Endothelial cell of umbilical vein (primary cell): ENCODE measurements at regions not wholly inside any gene's neighbourhood (a gene's known extent, or its start where the extent isn't known, plus 50 kb on each side); places are given as distances from the start of the nearest gene placed in this dataset.

Source experiments
- BruUV-seq: library from RNA; stranded (reverse); fragments of 400-500 nt; replicated peaks from 2 replicates; lab custom pipeline; 2021; lab: Mats Ljungman, UMichigan
- CTCF ChIA-PET: fragments of 300-600, 350-600 bp; sonication (Branson Sonifier 250); formaldehyde crosslinking; loops from one replicate; lab custom pipeline; 2021; ENCODE audit warnings: antibody characterized with exemption, inconsistent platforms; lab: Charles Lee
- POLR2A ChIA-PET: fragments of 300-600, 350-600 bp; sonication (Branson Sonifier 250); formaldehyde crosslinking; loops from one replicate; lab custom pipeline; 2021; ENCODE audit warnings: antibody characterized with exemption, inconsistent platforms; lab: Charles Lee
- DNase-seq: peaks from one replicate; pipeline ENCODE4 v3.0.0-alpha.2; 2011; ENCODE audit warnings: low read depth, low spot score
- FAIRE-seq: peaks from 2 replicates; lab custom pipeline; 2011; peaks lifted over from hg19 to GRCh38; lab: Jason Lieb, UNC
- H2AFZ ChIP-seq: 2 replicates; pipeline ENCODE4 v1.6.0; 2012; ENCODE audit warnings: low read depth, low read length, control low read depth, inconsistent platforms
- H3K27ac ChIP-seq: 2 replicates; pipeline ENCODE4 v1.5.1; 2011; ENCODE audit warnings: low read depth, mild to moderate bottlenecking, control low read depth, low read length, moderate library complexity; ENCODE audit not compliant: insufficient read depth
- H3K27me3 ChIP-seq, 2 experiments: 2 replicates each; pipeline versions ENCODE4 v1.6.0 to v1.6.1; 2011; ENCODE audit warnings: low read length in 2 of 2, mixed read lengths in 1 of 2; ENCODE audit not compliant: control insufficient read depth in 2 of 2, insufficient read depth in 2 of 2
- H3K36me3 ChIP-seq, 2 experiments: 2 replicates in 1 of 2; 3 replicates in 1 of 2; pipeline ENCODE4 v1.5.1; 2011; ENCODE audit warnings: low read length in 2 of 2, mild to moderate bottlenecking in 1 of 2, moderate library complexity in 1 of 2; ENCODE audit not compliant: control insufficient read depth in 2 of 2, insufficient read depth in 2 of 2; ENCODE audit errors: extremely low read depth in 1 of 2
- H3K4me1 ChIP-seq: 3 replicates; pipeline ENCODE4 v1.5.1; 2011; ENCODE audit warnings: mild to moderate bottlenecking, low read length; ENCODE audit not compliant: control insufficient read depth, insufficient read depth; ENCODE audit errors: extremely low read depth
- H3K4me2 ChIP-seq: 2 replicates; pipeline ENCODE4 v1.6.1; 2011; ENCODE audit warnings: low read length, control low read depth, mixed read lengths; ENCODE audit not compliant: insufficient read depth
- H3K4me3 ChIP-seq, 3 experiments: fragments of 200-600 bp in 1 of 3; sonication (generic), shearing (Covaris generic) in 1 of 3; replicated peaks in 1 of 3; 2 replicates each; pipeline ENCODE4 v1.5.1; 2011 to 2016; ENCODE audit warnings: control low read depth in 3 of 3, low read length in 3 of 3, mild to moderate bottlenecking in 2 of 3, inconsistent platforms in 1 of 3, low read depth in 1 of 3, moderate library complexity in 1 of 3; ENCODE audit not compliant: insufficient read depth in 1 of 3
- H3K79me2 ChIP-seq: 2 replicates; pipeline ENCODE4 v1.6.0; 2012; ENCODE audit warnings: low read length, inconsistent platforms; ENCODE audit not compliant: control insufficient read depth, insufficient read depth
- H3K9ac ChIP-seq: replicated peaks from 2 replicates; pipeline ENCODE3; 2011; ENCODE audit warnings: low read length, control low read depth; ENCODE audit not compliant: insufficient read depth; ENCODE audit errors: extremely low read depth
- H3K9me1 ChIP-seq: replicated peaks from 3 replicates; pipeline ENCODE4 v1.6.0; 2011; ENCODE audit warnings: mild to moderate bottlenecking, low read length; ENCODE audit not compliant: control insufficient read depth, insufficient read depth; ENCODE audit errors: extremely low read depth
- H3K9me3 ChIP-seq: replicated peaks from 2 replicates; pipeline ENCODE4 v1.5.1; 2012; ENCODE audit warnings: low read length, inconsistent platforms; ENCODE audit not compliant: control insufficient read depth, insufficient read depth
- H4K20me1 ChIP-seq: replicated peaks from 2 replicates; pipeline ENCODE3; 2011; ENCODE audit warnings: mild to moderate bottlenecking, low read length; ENCODE audit not compliant: control insufficient read depth, insufficient read depth; ENCODE audit errors: extremely low read depth
- EZH2 ChIP-seq: IDR thresholded peaks from 2 replicates; pipeline ENCODE4 v1.6.1; 2012; ENCODE audit warnings: borderline replicate concordance, low read depth, mild to moderate bottlenecking, moderate library complexity, low read length, inconsistent platforms; ENCODE audit not compliant: severe bottlenecking
- FOS ChIP-seq: IDR thresholded peaks from 2 replicates; pipeline ENCODE4 v1.6.1; 2011; ENCODE audit warnings: mild to moderate bottlenecking, low read length, moderate library complexity, borderline replicate concordance; ENCODE audit not compliant: insufficient read depth
- GATA2 ChIP-seq: IDR thresholded peaks from 2 replicates; pipeline ENCODE4 v1.7.0; 2011; ENCODE audit warnings: low read depth, mild to moderate bottlenecking, moderate library complexity, mixed read lengths, low read length; ENCODE audit not compliant: insufficient read length, insufficient read depth
- JUN ChIP-seq: IDR thresholded peaks from 2 replicates; pipeline ENCODE4 v1.6.1; 2011; ENCODE audit warnings: borderline replicate concordance, low read depth; ENCODE audit not compliant: insufficient read length, insufficient read depth
- MYC ChIP-seq: IDR thresholded peaks from one replicate; pipeline ENCODE4 v1.6.1; 2011; ENCODE audit warnings: mild to moderate bottlenecking, low read depth, low read length
- POLR2A ChIP-seq: IDR thresholded peaks from 2 replicates; pipeline ENCODE4 v1.6.1; 2012; ENCODE audit warnings: low read depth, mild to moderate bottlenecking, control low read depth, low read length
- POLR2AphosphoS5 ChIP-seq: IDR thresholded peaks from 2 replicates; pipeline ENCODE4 v1.6.1; 2012; ENCODE audit warnings: low read depth, mild to moderate bottlenecking, control low read depth, low read length, moderate library complexity; ENCODE audit not compliant: insufficient read depth
- dilution Hi-C: fragments of 300-500 bp; cut with MboI; formaldehyde crosslinking; loops from one replicate; pipeline ENCODE4 v1.15.0; 2019; ENCODE audit warnings: low sequenced_read_pairs; ENCODE audit not compliant: extremely low pct_ligation_motif_present
- intact Hi-C: fragments of 100-400 bp; cut with micrococcal nuclease; formaldehyde crosslinking; loops from one replicate; pipeline ENCODE4 v1.10.0; 2022
- TF ChIP-seq, protein P1 (sequence below): IDR thresholded peaks from 2 replicates; pipeline ENCODE4 v1.6.1; 2011; ENCODE audit not compliant: insufficient read depth, insufficient read length
- TF ChIP-seq, protein P2 (sequence below), 2 donors: IDR thresholded peaks; 1 replicate in 1 of 2; 2 replicates in 1 of 2; pipeline ENCODE4 v1.5.1; 2011; ENCODE audit warnings: low read length in 2 of 2, mild to moderate bottlenecking in 2 of 2, moderate library complexity in 2 of 2, control low read depth in 1 of 2, inconsistent platforms in 1 of 2, low read depth in 1 of 2; ENCODE audit not compliant: insufficient read depth in 1 of 2; ENCODE audit errors: extremely low read depth in 1 of 2

DNA sequence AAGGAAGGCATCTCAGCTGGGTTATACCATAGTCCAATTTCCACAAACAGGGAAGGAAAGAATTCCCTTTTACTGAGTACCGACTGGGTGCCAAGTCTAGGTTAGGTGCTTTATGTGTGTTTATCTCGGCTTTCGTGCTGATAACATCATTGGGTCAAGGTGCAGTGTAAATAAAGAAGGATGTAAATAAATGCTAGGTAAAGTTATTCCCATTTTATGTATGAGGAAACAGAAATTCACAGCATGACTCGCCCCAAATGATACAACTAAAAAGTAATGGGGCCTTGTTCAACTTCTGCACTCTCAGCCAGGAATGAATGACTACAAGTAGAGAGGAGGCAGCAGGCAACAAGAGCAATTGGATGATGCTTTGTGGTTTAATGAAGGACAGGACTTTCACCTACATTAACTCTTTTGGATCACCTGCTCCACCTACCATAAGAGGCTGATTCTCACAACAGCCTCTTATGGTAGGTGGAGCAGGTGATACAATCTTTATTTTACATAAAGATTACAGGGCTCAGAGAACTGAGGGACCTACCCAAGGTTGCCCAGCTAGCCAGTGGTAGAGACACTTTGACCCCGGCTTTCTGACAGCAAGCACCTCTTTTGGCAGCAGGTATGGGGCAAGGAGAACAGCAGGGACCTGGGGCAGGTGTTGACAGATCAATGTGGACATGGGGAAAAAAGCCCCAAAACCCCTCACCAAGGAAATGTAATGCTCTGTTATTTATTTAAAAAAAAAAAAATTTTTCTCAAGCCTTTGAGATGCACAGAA is 213.4 kb upstream of the NUDT4 start:
- TF ChIP-seq EZH2 (no peak), MYC (no peak), FOS (no peak)
- TF ChIP-seq, protein P1, sequence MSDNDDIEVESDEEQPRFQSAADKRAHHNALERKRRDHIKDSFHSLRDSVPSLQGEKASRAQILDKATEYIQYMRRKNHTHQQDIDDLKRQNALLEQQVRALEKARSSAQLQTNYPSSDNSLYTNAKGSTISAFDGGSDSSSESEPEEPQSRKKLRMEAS: no peak
- H3K9ac ChIP-seq: no peak overlapping the region
- BruUV-seq: no TSS peak

DNA sequence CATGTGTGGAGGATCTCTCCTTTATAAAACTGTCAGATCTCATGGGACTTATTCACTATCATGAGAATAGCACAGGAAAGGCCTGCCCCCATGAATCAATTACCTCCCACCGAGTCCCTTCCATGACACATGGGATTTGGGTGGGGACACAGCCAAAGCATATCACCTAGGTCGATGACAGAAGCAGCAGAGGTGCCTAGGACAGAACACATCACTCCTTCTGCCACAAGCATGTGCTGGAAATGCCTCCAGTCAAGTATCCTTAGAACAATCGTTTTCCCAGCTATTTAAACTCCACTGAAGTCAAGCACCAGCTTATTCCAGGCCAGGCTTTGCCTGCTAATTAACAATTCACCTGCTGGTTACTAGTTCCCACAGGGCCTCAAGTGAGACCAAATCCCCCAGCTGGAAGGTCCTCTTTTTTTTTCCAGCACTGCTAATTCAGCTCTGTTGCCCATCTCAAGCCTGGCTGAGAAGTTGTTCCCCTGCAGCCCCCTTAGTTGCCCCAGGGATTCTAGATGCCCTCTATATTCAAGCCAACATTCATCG is 212.3 kb upstream of the NUDT4 start:
- intact Hi-C loops: no loop called here
- Histone ChIP-seq H3K36me3 (no peaks in the 10 kb centered on the region), H3K9ac (no peak overlapping the region), H3K79me2 (no peaks in the 10 kb centered on the region), H3K9me1 (no peaks in the 10 kb centered on the region), H3K4me1 (no peaks in the 10 kb centered on the region), H2AFZ (no peak overlapping the region), H3K4me2 (no peak overlapping the region), H4K20me1 (no peaks in the 10 kb centered on the region), H3K4me3 (no peak overlapping the region), H3K9me3 (no peaks in the 10 kb centered on the region), H3K27ac (no peak overlapping the region), H3K27me3 (no peaks in the 10 kb centered on the region)
- dilution Hi-C loops: no loop called here
- BruUV-seq: no TSS peak
- no peak for TF ChIP-seq GATA2
- TF ChIP-seq EZH2: no peak
- no peak for TF ChIP-seq JUN
- TF ChIP-seq FOS: no peak
- no peak for TF ChIP-seq POLR2A
- TF ChIP-seq, protein P1: no peak
- TF ChIP-seq, protein P2, sequence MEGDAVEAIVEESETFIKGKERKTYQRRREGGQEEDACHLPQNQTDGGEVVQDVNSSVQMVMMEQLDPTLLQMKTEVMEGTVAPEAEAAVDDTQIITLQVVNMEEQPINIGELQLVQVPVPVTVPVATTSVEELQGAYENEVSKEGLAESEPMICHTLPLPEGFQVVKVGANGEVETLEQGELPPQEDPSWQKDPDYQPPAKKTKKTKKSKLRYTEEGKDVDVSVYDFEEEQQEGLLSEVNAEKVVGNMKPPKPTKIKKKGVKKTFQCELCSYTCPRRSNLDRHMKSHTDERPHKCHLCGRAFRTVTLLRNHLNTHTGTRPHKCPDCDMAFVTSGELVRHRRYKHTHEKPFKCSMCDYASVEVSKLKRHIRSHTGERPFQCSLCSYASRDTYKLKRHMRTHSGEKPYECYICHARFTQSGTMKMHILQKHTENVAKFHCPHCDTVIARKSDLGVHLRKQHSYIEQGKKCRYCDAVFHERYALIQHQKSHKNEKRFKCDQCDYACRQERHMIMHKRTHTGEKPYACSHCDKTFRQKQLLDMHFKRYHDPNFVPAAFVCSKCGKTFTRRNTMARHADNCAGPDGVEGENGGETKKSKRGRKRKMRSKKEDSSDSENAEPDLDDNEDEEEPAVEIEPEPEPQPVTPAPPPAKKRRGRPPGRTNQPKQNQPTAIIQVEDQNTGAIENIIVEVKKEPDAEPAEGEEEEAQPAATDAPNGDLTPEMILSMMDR (IDR thresholded peaks at IDR 0.05; ENCODE audit: extremely low read depth in 1 of 2, insufficient read depth in 1 of 2, low read depth in 1 of 2, low read length in 2 of 2): no peak
- TF ChIP-seq MYC: no peak
- no peak for TF ChIP-seq POLR2AphosphoS5
- FAIRE-seq (no peak), DNase-seq (no peak)
- ChIA-PET POLR2A (no interaction called here), CTCF (no interaction called here)

More for the DNA sequence above, 213.4 kb upstream of the NUDT4 start:
- H3K27ac ChIP-seq: no peak overlapping the region
- no peaks in the 10 kb centered on the region for H3K79me2 ChIP-seq
- H3K27me3 ChIP-seq: no peaks in the 10 kb centered on the region
- H3K4me1 ChIP-seq: no peaks in the 10 kb centered on the region
- no peaks in the 10 kb centered on the region for H4K20me1 ChIP-seq
- H2AFZ ChIP-seq: no peak overlapping the region
- ChIA-PET POLR2A (no interaction called here), CTCF (no interaction called here)
- dilution Hi-C loops (no loop called here), intact Hi-C loops (no loop called here)
- H3K9me1 ChIP-seq: no peaks in the 10 kb centered on the region
- H3K4me2 ChIP-seq: no peak overlapping the region
- no peaks in the 10 kb centered on the region for H3K36me3 ChIP-seq
- H3K4me3 ChIP-seq: no peak overlapping the region
- no peak for DNase-seq
- H3K9me3 ChIP-seq: no peaks in the 10 kb centered on the region
- no peak for FAIRE-seq
